Activated CD8-positive, alpha-beta memory T cell treated with anti-CD3 and anti-CD28 coated beads, Interleukin-2, amount 50 U/mL, for 1 hour (primary cell): ENCODE measurements at regions not wholly inside any gene's neighbourhood (a gene's known extent, or its start where the extent isn't known, plus 50 kb on each side); places are given as distances from the start of the nearest gene placed in this dataset.

Source experiments
- DNase-seq: peaks from one replicate; pipeline ENCODE4 v3.0.0-alpha.2; 2020; ENCODE audit errors: extremely low read depth

- no peak for DNase-seq
These were observed 463.1 kb downstream of the TSN start for GRCh38 chr2:122218596-122218995.

DNA sequence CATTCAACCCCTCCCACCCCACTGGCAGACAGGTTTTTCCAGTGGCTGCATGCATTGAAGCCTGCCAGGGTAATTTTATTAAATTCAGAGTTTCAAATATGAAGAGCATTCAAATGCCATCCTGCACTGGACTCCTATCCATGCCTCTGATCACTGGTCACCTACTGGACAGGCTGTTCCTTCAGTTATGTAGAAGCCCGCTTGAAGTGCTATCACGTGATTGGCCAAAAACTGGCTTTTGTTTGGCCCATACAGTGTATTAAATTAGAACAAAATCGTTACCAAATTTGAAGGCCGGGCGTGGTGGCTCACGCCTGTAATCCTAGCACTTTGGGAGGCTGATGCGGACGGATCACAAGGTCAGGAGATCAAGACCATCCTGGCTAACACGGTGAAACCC lies 464.1 kb downstream of the TSN start:
- DNase-seq: no peak

DNA sequence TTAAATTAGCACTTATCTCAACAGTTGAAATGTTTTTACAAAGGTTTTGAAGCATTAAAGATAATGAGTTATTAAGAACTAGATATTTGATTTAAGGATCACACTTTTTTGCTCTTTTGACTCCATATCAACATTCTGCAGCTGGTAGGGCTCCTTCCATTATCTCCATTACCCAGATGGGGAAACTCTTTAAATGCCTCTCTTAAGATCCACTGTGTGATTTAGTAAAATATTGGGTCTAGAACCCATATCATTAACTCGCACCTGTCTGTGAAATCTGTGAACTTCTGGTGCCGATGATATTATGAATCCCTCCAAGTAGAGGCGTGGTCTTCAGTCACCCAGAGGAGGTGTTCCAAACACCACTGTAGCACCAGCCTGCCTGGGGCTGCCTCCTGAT lies 466.2 kb downstream of the TSN start:
- DNase-seq: no peak

DNA sequence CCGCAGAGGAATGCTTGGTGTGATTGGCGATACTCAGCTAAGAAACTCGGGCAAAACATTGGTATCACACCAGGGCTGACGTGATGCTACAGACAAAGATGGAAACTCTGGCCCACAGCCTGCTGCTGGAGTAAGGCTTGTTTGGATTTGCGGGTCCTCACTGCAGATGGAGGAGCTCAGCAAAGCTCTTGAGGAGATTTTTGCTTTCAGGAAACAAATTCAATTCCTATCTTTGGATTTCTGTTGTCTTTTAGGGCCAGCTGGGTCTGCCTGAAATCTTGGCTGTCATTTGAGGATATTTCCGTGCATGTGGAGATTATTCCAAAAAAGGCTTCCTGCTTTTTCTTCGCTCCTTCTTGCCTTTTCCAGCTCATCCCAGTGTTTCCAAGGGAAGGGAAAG lies 475.8 kb downstream of the TSN start:
- DNase-seq: no peak

- no peak for DNase-seq
These were observed 477.9 kb downstream of the TSN start for GRCh38 chr2:122233372-122233771.

- no peak for DNase-seq
These were observed 480.9 kb downstream of the TSN start for GRCh38 chr2:122236152-122236874.

- no peak for DNase-seq
These were observed 481.5 kb downstream of the TSN start for GRCh38 chr2:122236925-122237324.

- DNase-seq: no peak
These were observed 482.0 kb downstream of the TSN start for GRCh38 chr2:122237450-122237849.

DNA sequence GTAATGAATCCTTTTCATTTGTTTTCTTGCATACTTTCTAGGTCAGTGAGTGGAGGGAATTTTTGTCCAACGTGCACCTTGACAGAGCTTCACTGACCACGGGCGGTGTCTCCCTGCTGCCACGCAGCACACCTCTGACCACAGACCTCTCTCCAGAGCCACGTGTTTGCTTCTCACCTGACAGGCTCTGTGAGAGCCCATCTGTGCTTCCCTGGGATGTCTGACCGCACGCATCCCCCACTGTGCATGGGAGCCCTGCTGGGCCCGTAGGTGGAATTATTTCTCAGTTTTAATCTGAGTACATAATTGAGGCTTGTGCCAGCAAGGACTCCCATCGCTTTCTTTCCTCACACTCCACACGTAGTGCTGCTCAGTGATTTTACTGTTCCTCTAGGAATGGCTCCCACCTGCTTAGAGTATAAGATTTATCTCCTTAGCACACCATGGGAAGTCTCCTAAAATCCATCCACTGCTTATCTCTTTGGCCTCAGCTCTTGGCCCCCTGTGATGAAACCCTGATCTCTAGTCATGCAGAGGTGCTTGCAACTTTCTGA lies 482.6 kb downstream of the TSN start:
- no peak for DNase-seq

GRCh38 chr2:122239440-122239839 lies 484.0 kb downstream of the TSN start:
- no peak for DNase-seq

- DNase-seq: no peak
These were observed 489.3 kb downstream of the TSN start for GRCh38 chr2:122244598-122245229.

DNA sequence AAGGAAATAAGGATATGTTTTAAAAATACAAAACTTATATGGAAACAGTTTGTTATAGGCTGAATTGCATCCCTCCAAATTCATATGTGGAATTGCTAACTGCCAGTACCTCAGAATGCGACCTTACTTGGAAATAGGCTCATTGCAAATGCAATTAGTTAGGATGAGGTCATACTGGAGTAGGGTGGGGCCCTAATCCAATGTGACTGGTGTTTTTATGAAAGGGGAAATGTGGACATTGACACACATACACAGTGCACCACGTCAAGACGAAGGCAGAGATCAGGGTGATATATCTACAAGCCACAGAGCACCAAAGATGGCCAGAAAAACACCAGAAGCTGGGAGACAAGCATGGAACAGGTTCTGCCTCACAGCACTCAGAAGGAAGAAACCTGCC lies 494.2 kb downstream of the TSN start:
- no peak for DNase-seq

DNA sequence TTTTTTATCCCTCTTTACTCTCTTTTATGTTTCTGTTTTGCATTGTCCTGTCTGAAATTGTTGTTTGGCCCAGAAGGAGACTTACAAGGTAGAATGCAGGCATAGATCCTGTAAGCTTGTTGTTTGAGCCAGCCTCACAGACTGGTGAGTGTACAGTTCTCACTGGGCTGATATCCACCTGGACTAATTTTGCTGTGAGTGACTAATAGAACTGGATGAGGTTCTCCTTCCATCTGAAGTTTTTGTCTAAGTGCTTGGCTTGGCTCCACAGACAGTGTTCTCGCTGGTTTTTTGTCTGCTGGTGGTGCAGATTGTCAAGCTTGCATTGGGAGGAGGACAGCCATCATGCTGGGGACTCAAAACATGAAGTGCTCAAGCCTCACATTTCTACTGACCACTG lies 495.7 kb downstream of the TSN start:
- no peak for DNase-seq

DNA sequence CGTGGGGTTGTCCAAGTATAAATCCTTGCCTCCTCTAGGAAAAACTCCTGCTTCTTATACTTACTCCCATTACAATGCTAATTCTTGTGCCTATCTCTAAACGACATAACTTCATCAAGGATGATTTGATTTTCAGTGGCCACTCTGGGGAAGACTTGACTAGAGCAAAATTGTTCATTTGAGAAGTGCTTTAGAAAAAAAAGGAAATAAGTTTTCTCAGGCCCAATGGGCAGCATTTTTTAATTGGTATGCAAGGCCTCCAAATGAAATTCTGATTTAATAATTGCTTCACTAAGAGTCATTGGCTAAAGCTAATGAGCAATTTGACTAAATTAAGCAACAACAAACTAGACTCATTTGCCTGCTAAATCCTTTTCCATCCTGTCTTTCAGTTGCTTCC lies 496.1 kb downstream of the TSN start:
- DNase-seq: no peak

- DNase-seq: no peak
These were observed 500.5 kb downstream of the TSN start for GRCh38 chr2:122255924-122256323.

DNA sequence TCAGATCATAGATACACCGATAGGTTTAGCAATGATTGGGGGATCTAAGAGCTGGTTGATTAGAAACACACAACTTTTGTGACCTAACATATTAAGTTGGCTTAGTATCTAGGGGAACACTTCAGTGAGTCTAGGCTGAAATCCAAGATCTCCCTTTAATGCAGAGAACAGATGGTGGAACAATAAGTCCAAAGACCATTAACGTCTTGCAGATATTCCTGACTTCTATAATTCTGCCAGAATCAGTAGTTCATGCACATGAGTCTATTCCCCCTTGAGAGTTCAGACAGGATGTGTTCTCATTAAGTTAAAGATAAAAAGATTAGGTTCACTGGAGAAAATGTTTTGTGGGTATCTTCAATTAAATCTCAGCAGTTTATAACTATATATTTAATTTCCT lies 506.5 kb downstream of the TSN start:
- no peak for DNase-seq

DNA sequence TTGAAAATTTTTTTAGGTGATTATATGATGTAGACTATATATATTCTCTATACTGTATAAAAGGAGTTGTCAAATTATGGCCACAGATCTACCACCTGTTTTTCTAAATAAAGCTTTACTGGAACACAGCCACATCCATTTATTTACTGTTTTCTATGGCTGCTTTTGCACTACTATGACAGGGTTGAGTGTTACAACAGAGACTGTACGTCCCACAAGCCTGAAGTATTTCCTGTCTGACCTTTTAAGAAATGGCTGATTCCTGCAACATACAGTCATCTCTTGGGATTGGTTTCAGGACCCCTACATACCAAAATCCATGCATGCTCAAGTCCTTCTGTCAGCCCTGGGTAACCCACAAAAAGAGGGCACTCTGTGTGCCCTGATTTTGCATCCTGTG lies 508.3 kb downstream of the TSN start:
- no peak for DNase-seq

DNA sequence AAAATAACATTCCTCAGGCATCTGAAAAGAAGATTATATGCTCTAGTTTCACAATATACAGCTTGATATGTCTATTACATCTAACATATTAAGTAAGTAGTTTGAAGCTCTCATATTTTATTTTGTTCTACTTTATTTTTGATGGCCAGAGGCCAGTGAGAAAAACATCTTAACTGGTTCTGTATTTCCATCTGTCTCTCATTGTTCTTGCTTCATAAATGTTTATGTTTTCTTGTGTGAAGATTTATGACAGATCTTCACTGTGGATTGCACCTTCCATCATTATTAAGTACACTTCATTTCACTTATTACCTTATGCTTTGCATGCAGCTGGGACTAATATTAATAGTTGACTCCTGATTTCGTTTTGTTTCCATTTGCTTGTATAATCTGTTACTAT lies 511.2 kb downstream of the TSN start:
- no peak for DNase-seq

- no peak for DNase-seq
These were observed 512.5 kb downstream of the TSN start for GRCh38 chr2:122267947-122268346.

DNA sequence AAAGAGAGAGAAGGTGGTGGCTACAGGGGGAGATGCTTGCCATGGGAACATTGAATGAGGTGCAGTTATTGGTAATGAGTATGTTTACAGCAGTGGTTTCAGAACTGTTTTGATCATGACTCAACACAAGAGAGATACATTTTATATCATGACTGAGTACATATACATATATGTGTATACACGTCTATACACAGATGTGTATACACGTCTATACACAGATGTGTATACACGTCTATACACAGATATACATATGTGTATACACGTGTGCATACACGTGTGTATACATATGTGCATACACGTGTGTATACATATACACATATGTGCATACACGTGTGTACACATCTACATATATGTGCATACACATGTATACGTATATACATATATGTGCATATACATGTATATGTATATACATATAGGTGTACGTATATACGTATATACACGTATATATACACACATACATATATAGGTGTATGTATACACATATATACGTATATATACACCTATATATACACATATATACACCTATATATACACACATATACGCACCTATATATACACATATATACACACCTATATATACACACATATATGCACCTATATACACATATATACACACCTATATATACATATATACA lies 518.5 kb downstream of the TSN start:
- no peak for DNase-seq

DNA sequence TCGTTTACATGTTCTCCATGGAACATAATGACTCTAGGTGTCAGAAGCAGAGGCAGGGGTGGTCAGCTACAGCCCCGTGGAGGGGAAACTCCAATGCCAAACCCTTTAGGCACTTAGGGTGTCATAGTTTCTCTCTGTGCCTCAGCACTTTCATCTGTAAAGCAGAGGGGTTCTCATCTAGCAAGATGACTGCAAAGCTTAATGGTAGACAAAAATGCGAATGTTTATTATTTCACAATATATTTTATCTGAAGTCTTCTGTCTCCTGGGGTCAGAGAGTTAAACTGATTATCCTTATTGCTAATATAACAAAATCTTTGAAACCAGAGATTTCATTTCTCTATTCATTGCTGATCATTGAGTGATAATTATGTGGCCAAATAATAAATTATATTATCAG lies 522.5 kb downstream of the TSN start:
- no peak for DNase-seq

DNA sequence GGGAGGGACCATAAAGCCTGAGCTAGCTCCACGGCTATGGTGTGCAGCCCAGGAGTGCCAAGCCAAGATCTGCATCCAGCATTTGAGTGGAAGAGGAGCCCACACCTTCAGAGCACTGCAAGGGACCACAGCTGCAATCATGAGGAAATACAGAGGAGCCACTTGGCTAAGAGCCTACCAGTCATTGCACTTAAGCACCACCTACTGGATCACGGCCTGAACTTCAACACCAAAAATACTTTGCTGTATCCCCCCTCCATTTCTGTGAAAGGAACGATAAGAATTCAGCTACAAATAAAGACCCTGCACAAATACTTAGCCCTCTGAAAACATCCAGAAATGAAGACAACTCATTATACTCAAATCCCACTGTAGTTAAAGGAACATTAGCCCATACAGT lies 545.3 kb downstream of the TSN start:
- DNase-seq: no peak

GRCh38 chr2:122307763-122308162 lies 552.3 kb downstream of the TSN start:
- no peak for DNase-seq
